Body of pancreas (tissue), 4 donors: ENCODE measurements at regions not wholly inside any gene's neighbourhood (a gene's known extent, or its start where the extent isn't known, plus 50 kb on each side); places are given as distances from the start of the nearest gene placed in this dataset.

ENCODE experiments used
- CTCF ChIP-seq, 7 experiments: fragments of 450-650 bp in 4 of 7; fragments of 200-600 bp in 3 of 7; sonication (generic) in 3 of 7; IDR thresholded peaks; one replicate each; pipeline ENCODE4 v1.5.1; 2016 to 2019; ENCODE audit warnings: antibody characterized with exemption in 7 of 7
- POLR2A ChIP-seq, 3 donors: fragments of 450-650 bp; IDR thresholded peaks; one replicate each; pipeline ENCODE4 v1.6.1; 2016; ENCODE audit warnings: antibody characterized with exemption in 3 of 3, mild to moderate bottlenecking in 2 of 3

DNA sequence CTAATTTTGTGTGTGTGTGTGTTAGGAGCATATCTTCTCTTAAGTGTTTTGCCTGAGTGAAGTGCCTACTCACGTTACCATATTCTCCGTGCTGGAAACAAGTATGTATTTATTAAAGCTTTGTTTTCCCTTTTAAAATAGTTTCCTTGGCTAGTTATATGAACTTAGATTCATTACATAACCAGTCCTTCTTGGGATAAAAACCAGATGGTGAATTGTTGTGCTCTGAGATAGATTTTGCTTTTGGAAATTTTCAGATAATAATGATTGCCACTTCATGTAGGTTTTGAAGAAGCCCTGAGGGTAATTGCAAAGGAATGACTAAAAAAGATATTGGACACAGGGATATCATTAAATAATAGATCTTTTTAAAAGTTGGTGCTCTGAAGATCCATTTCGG lies 390.2 kb upstream of the SGO1 start:
- TF ChIP-seq CTCF (IDR thresholded peaks at IDR 0.05), result no peak
- no peak for TF ChIP-seq POLR2A (IDR thresholded peaks at IDR 0.05)
